ENCODE measurements at regions not wholly inside any gene's neighbourhood (a gene's known extent, or its start where the extent isn't known, plus 50 kb on each side); places are given as distances from the start of the nearest gene placed in this dataset.

DNA sequence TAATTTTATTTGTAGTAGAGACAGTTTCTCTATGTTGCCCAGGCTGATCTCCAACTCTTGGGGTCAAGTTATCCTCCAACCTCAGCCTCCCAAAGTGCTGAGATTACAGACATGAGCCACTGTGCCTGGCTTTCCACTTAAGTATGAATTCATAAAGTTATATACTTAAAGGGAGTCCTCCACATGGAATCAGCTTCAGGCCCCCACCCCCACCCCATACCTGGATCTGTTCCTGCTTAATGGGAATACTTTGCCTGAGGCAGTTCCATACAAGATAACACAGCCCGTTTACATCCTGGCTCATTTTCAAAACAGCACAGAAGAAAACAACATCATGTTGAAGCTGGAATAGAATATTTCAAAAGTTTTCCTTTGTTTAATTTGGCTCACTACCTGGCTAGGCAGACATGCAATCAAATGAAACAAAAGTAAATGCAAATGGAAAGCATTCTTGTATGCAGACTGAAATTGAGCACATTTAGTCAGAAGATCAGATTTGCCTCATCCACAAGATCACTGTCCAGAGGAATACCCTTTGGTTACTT lies 82.4 kb downstream of the FAT3 start:
- no peak for ATAC-seq (replicated peaks in 1 of 2)
- no peak overlapping the region for H3K27ac Mint-ChIP-seq
- no peak overlapping the region for H3K4me3 Mint-ChIP-seq
- no peak for DNase-seq
- H3K4me1 Mint-ChIP-seq (ENCODE audit: low read depth), result no peaks in the 10 kb centered on the region
- no peaks in the 10 kb centered on the region for H3K27me3 Mint-ChIP-seq (ENCODE audit: low read depth)
- H3K36me3 Mint-ChIP-seq (ENCODE audit: insufficient read depth in 2 of 2), result no peaks in the 10 kb centered on the region
- peaks cover 2 to 5% of the 10 kb centered on the region in 2 donors for H3K9me3 Mint-ChIP-seq

- DNase-seq (no peak), ATAC-seq (replicated peaks in 1 of 2) (no peak)
- Mint-ChIP-seq H3K4me3 (no peak overlapping the region), H3K4me1 (ENCODE audit: low read depth) (no peaks in the 10 kb centered on the region), H3K27ac (no peak overlapping the region), H3K36me3 (ENCODE audit: insufficient read depth in 2 of 2) (no peaks in the 10 kb centered on the region), H3K9me3 (peaks cover 2% of the 10 kb centered on the region in 2 donors), H3K27me3 (ENCODE audit: low read depth) (no peaks in the 10 kb centered on the region)
These were observed 83.7 kb downstream of the FAT3 start for GRCh38 chr11:92308366-92308765.

DNA sequence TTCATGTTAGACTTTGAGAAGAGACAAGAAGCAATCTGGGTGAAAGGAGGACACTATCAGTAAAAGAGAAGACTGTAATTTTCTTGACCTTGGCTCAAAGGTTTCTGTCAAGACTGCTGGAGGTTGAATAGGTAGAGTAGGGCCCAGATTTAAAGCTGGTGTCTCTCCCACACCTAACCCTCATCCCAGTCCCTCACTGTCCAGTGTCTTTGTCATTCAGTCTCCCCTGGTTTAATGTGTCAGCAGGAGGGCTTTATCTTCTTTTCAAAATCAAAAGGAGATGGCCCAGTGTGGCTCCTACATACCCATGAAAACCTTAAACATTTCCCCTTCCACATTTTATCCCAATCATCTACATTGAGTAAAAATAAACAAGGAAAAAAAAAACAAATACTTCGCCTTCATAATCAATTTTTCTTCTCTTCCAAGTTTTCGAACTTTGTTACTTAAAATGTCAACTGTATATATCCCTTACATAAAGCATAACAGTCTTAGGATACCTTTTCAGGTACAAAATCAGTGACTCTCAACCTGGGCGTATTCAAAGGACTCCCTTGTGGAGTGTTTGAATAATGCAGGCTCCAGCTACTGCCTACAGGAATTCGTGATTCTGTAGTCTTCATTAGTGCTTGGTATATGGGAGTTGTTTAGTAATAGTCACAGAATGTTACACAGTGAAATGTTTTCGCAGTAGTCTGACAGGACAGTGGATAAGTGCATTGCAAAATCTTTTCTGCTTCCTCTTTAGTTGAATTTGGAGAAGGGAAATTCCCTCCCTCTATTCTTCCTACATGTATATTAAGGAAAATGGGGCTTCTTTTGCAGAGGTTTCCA lies 87.2 kb downstream of the FAT3 start:
- no peak overlapping the region for H3K4me3 Mint-ChIP-seq
- H3K4me1 Mint-ChIP-seq (ENCODE audit: low read depth), result no peaks in the 10 kb centered on the region
- H3K36me3 Mint-ChIP-seq (ENCODE audit: insufficient read depth in 2 of 2), result no peaks in the 10 kb centered on the region
- peaks cover 0 to 4% of the 10 kb centered on the region in 2 donors for H3K9me3 Mint-ChIP-seq
- DNase-seq, result no peak
- no peak overlapping the region for H3K27ac Mint-ChIP-seq
- no peaks in the 10 kb centered on the region for H3K27me3 Mint-ChIP-seq (ENCODE audit: low read depth)
- ATAC-seq (replicated peaks in 1 of 2), result no peak

GRCh38 chr11:92313784-92314183 lies 89.2 kb downstream of the FAT3 start:
- peaks cover 0 to 4% of the 10 kb centered on the region in 2 donors for H3K9me3 Mint-ChIP-seq
- DNase-seq (no peak), ATAC-seq (replicated peaks in 1 of 2) (no peak)
- no peak overlapping the region for H3K4me3 Mint-ChIP-seq
- no peaks in the 10 kb centered on the region for H3K4me1 Mint-ChIP-seq (ENCODE audit: low read depth)
- H3K27ac Mint-ChIP-seq, result no peak overlapping the region
- no peaks in the 10 kb centered on the region for H3K36me3 Mint-ChIP-seq (ENCODE audit: insufficient read depth in 2 of 2)
- H3K27me3 Mint-ChIP-seq (ENCODE audit: low read depth), result no peaks in the 10 kb centered on the region

- no peak overlapping the region for H3K4me3 Mint-ChIP-seq
- H3K27ac Mint-ChIP-seq, result no peak overlapping the region
- H3K4me1 Mint-ChIP-seq (ENCODE audit: low read depth), result no peaks in the 10 kb centered on the region
- H3K9me3 Mint-ChIP-seq, result peaks cover 0 to 7% of the 10 kb centered on the region in 2 donors
- no peaks in the 10 kb centered on the region for H3K36me3 Mint-ChIP-seq (ENCODE audit: insufficient read depth in 2 of 2)
- DNase-seq, result no peak
- H3K27me3 Mint-ChIP-seq (ENCODE audit: low read depth), result no peaks in the 10 kb centered on the region
- no peak for ATAC-seq (replicated peaks in 1 of 2)
These were observed 89.9 kb downstream of the FAT3 start for GRCh38 chr11:92314499-92314898.

DNA sequence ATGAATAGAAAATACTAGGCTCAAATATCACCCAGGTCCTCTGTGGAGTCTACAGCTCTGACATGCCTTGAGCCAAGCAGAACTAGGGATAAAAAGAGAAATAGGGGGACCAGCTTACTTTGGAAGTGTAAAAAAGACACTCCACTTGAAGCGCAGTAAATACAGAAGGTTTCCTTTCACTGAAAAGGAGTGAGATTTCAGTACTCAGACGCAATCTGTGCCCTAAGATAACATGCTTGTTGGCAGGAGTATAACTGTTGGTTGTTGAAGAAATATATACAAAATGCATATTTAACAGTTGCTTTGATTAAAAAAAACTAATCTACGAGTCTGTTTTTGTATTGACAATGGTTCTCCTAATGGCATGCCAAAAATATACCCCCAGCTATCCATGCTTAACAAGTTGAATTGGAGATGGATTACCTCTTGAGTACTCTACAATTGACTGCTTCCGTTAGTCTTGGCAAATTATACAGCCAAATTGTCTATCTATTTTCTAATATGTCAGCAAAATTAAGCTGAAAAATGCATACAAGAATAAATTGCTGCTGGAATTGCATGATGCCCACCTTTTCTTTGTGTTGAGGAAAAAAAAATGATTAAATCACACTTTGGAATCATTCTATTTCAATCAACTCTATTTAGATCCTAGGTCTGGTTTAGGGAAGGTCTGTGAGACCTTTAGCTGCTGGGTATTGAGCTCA lies 91.6 kb downstream of the FAT3 start:
- no peak overlapping the region for H3K27ac Mint-ChIP-seq
- peaks cover 0 to 1% of the 10 kb centered on the region in 2 donors for H3K36me3 Mint-ChIP-seq (ENCODE audit: insufficient read depth in 2 of 2)
- no peaks in the 10 kb centered on the region for H3K4me1 Mint-ChIP-seq (ENCODE audit: low read depth)
- H3K4me3 Mint-ChIP-seq, result no peak overlapping the region
- ATAC-seq (replicated peaks in 1 of 2), result no peak
- no peaks in the 10 kb centered on the region for H3K27me3 Mint-ChIP-seq (ENCODE audit: low read depth)
- DNase-seq, result no peak
- peaks cover 0 to 7% of the 10 kb centered on the region in 2 donors for H3K9me3 Mint-ChIP-seq

DNA sequence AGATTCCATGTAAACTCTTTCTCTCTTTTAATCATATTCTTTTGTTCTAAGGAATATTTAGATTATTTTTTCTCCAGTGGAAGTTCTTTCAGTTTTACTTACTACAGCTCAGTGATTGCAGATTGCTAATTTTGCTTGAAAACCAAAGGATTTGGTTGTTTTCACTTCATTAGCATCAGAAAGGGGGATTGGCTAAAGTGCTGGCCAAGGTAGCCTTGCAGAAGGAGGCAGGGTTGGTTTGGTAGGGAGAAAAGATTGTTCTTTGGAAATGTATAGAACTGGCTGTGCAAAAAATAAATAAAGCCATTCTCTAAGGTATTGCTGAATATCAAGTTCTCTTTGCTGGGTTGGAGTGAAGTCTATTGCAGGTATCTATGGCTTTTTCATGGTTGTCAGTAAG lies 92.6 kb downstream of the FAT3 start:
- no peak for ATAC-seq (replicated peaks in 1 of 2)
- H3K36me3 Mint-ChIP-seq (ENCODE audit: insufficient read depth in 2 of 2), result peaks cover 0 to 1% of the 10 kb centered on the region in 2 donors
- no peak overlapping the region for H3K4me3 Mint-ChIP-seq
- H3K27me3 Mint-ChIP-seq (ENCODE audit: low read depth), result no peaks in the 10 kb centered on the region
- no peak for DNase-seq
- H3K9me3 Mint-ChIP-seq, result peaks cover 0 to 5% of the 10 kb centered on the region in 2 donors
- no peaks in the 10 kb centered on the region for H3K4me1 Mint-ChIP-seq (ENCODE audit: low read depth)
- no peak overlapping the region for H3K27ac Mint-ChIP-seq

DNA sequence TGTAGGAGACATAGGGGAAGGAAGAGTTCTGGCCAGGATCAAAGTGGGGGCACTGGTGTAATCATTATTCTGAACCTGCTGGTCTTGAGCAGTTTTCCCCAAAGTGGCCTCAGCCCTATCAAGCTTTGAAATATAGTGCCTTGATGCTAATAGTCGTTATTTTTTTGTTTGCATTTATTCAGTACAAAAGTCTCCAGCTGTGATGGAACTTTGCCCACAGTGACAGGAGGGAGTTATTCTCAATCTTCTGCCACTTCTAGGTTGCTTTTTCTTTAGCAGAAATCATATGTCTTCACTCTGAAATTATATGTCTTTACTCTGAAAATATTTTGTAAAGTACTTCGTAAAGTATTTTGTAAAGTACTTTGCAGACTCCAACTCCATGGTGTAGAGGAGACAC lies 93.1 kb downstream of the FAT3 start:
- Mint-ChIP-seq H3K9me3 (peaks cover 0 to 6% of the 10 kb centered on the region in 2 donors), H3K4me3 (no peak overlapping the region), H3K36me3 (ENCODE audit: insufficient read depth in 2 of 2) (peaks cover 0 to 1% of the 10 kb centered on the region in 2 donors), H3K27me3 (ENCODE audit: low read depth) (no peaks in the 10 kb centered on the region), H3K27ac (no peak overlapping the region), H3K4me1 (ENCODE audit: low read depth) (no peaks in the 10 kb centered on the region)
- no peak for ATAC-seq (replicated peaks in 1 of 2)
- no peak for DNase-seq

- DNase-seq, result no peak
- no peak for ATAC-seq (replicated peaks in 1 of 2)
- peaks cover 0 to 1% of the 10 kb centered on the region in 2 donors for H3K36me3 Mint-ChIP-seq (ENCODE audit: insufficient read depth in 2 of 2)
- no peak overlapping the region for H3K4me3 Mint-ChIP-seq
- H3K9me3 Mint-ChIP-seq, result peaks cover 0 to 7% of the 10 kb centered on the region in 2 donors
- H3K27ac Mint-ChIP-seq, result no peak overlapping the region
- no peaks in the 10 kb centered on the region for H3K4me1 Mint-ChIP-seq (ENCODE audit: low read depth)
- H3K27me3 Mint-ChIP-seq (ENCODE audit: low read depth), result no peaks in the 10 kb centered on the region
These were observed 97.6 kb downstream of the FAT3 start for GRCh38 chr11:92322225-92322624.

- no peaks in the 10 kb centered on the region for H3K4me1 Mint-ChIP-seq (ENCODE audit: low read depth)
- DNase-seq, result no peak
- H3K27ac Mint-ChIP-seq, result no peak overlapping the region
- no peak overlapping the region for H3K4me3 Mint-ChIP-seq
- H3K36me3 Mint-ChIP-seq (ENCODE audit: insufficient read depth in 2 of 2), result no peaks in the 10 kb centered on the region
- no peaks in the 10 kb centered on the region for H3K27me3 Mint-ChIP-seq (ENCODE audit: low read depth)
- no peak for ATAC-seq (replicated peaks in 1 of 2)
- peaks cover 0 to 4% of the 10 kb centered on the region in 2 donors for H3K9me3 Mint-ChIP-seq
These were observed 100.3 kb downstream of the FAT3 start for GRCh38 chr11:92324890-92325289.

GRCh38 chr11:92325416-92325815 lies 100.8 kb downstream of the FAT3 start:
- peaks cover 0 to 4% of the 10 kb centered on the region in 2 donors for H3K9me3 Mint-ChIP-seq
- DNase-seq (no peak), ATAC-seq (replicated peaks in 1 of 2) (no peak)
- no peak overlapping the region for H3K27ac Mint-ChIP-seq
- H3K36me3 Mint-ChIP-seq (ENCODE audit: insufficient read depth in 2 of 2), result no peaks in the 10 kb centered on the region
- H3K4me1 Mint-ChIP-seq (ENCODE audit: low read depth), result no peaks in the 10 kb centered on the region
- H3K4me3 Mint-ChIP-seq, result no peak overlapping the region
- no peaks in the 10 kb centered on the region for H3K27me3 Mint-ChIP-seq (ENCODE audit: low read depth)

GRCh38 chr11:92329137-92329536 lies 104.5 kb downstream of the FAT3 start:
- Mint-ChIP-seq H3K4me1 (ENCODE audit: low read depth) (no peaks in the 10 kb centered on the region), H3K9me3 (peaks cover 0 to 2% of the 10 kb centered on the region in 2 donors), H3K36me3 (ENCODE audit: insufficient read depth in 2 of 2) (no peaks in the 10 kb centered on the region), H3K4me3 (no peak overlapping the region), H3K27ac (no peak overlapping the region), H3K27me3 (ENCODE audit: low read depth) (no peaks in the 10 kb centered on the region)
- ATAC-seq (replicated peaks in 1 of 2) (no peak), DNase-seq (no peak)

- Mint-ChIP-seq H3K27ac (no peak overlapping the region), H3K4me3 (no peak overlapping the region), H3K4me1 (ENCODE audit: low read depth) (no peaks in the 10 kb centered on the region), H3K27me3 (ENCODE audit: low read depth) (no peaks in the 10 kb centered on the region), H3K9me3 (peaks cover 0 to 2% of the 10 kb centered on the region in 2 donors), H3K36me3 (ENCODE audit: insufficient read depth in 2 of 2) (no peaks in the 10 kb centered on the region)
- DNase-seq (no peak), ATAC-seq (replicated peaks in 1 of 2) (no peak)
These were observed 105.0 kb downstream of the FAT3 start for GRCh38 chr11:92329646-92330045.

Measured in activated T-cell treated with anti-CD3 and anti-CD28 coated beads, Interleukin-2, amount 50 U/mL, for 72 hours (primary cell).